WTC11 (cell line): ENCODE measurements at regions not wholly inside any gene's neighbourhood (a gene's known extent, or its start where the extent isn't known, plus 50 kb on each side); places are given as distances from the start of the nearest gene placed in this dataset.

Source experiments
- ATAC-seq: fragments of 200-7000 bp; cut with Tn5 transposase; 2 replicates; pipeline ENCODE4 v1.10.0; 2021; ENCODE audit warnings: mild to moderate bottlenecking, moderate library complexity
- CTCF ChIA-PET: fragments of 300-600 bp; sonication (Branson Sonifier 250); formaldehyde crosslinking; loops from one replicate; lab custom pipeline; 2021; ENCODE audit warnings: antibody characterized with exemption; lab: Charles Lee
- POLR2A ChIA-PET: fragments of 350-600 bp; sonication (Branson Sonifier 250); formaldehyde crosslinking; loops from one replicate; lab custom pipeline; 2021; ENCODE audit warnings: antibody characterized with exemption; lab: Charles Lee
- DNase-seq: peaks from one replicate; pipeline ENCODE4 v3.0.0; 2021; ENCODE audit warnings: low spot score
- H3K27ac Mint-ChIP-seq: 2 replicates; pipeline ENCODE4 v1.8.0; 2021; ENCODE audit warnings: mixed read lengths
- H3K27me3 Mint-ChIP-seq: 2 replicates; pipeline ENCODE4 v1.8.0; 2021; ENCODE audit warnings: low read depth, mild to moderate bottlenecking, moderate library complexity, mixed read lengths
- H3K36me3 Mint-ChIP-seq: 2 replicates; pipeline ENCODE4 v1.8.0; 2021; ENCODE audit warnings: mixed read lengths
- H3K4me1 Mint-ChIP-seq: 2 replicates; pipeline ENCODE4 v1.8.0; 2022; ENCODE audit warnings: mixed read lengths
- H3K4me3 Mint-ChIP-seq: 2 replicates; pipeline ENCODE4 v1.8.0; 2021; ENCODE audit warnings: mild to moderate bottlenecking, moderate library complexity, mixed read lengths
- H3K9me3 Mint-ChIP-seq: 2 replicates; pipeline ENCODE4 v1.8.0; 2021; ENCODE audit warnings: mixed read lengths
- CREB1 ChIP-seq: sonication (generic); formaldehyde crosslinking; IDR thresholded peaks from 2 replicates; pipeline ENCODE4 v1.8.0; 2023; ENCODE audit warnings: mild to moderate bottlenecking, missing genetic modification reagents
- FOXJ3 ChIP-seq: sonication (generic); formaldehyde crosslinking; IDR thresholded peaks from 2 replicates; pipeline ENCODE4 v1.9.0; 2021; ENCODE audit warnings: missing genetic modification reagents, mild to moderate bottlenecking, borderline replicate concordance
- FOXK1 ChIP-seq: sonication (generic); formaldehyde crosslinking; IDR thresholded peaks from 2 replicates; pipeline ENCODE4 v1.8.0; 2022; ENCODE audit warnings: mild to moderate bottlenecking, moderate library complexity, missing genetic modification reagents
- GRHL2 ChIP-seq: fragments of 250-450 bp; sonication (Bioruptor Pico); IDR thresholded peaks from 2 replicates; pipeline ENCODE4 v1.8.0; 2022; ENCODE audit warnings: mild to moderate bottlenecking, moderate library complexity; ENCODE audit not compliant: insufficient replicate concordance, severe bottlenecking
- JAZF1 ChIP-seq: fragments of 250-450 bp; sonication (Bioruptor Pico); IDR thresholded peaks from 2 replicates; pipeline ENCODE4 v1.9.0; 2021; ENCODE audit warnings: moderate library complexity, mild to moderate bottlenecking, inconsistent platforms
- OVOL2 ChIP-seq: fragments of 250-450 bp; sonication (Bioruptor Pico); IDR thresholded peaks from 2 replicates; pipeline ENCODE4 v1.9.0; 2021; ENCODE audit warnings: mild to moderate bottlenecking, borderline replicate concordance
- SMAD4 ChIP-seq: sonication (generic); formaldehyde crosslinking; IDR thresholded peaks from 2 replicates; pipeline ENCODE4 v1.8.0; 2022; ENCODE audit warnings: mild to moderate bottlenecking, missing genetic modification reagents
- ZBTB21 ChIP-seq: sonication (generic); formaldehyde crosslinking; IDR thresholded peaks from 2 replicates; pipeline ENCODE4 v1.8.1; 2023; ENCODE audit warnings: mild to moderate bottlenecking, missing genetic modification reagents, borderline replicate concordance
- ZNF121 ChIP-seq: sonication (generic); formaldehyde crosslinking; IDR thresholded peaks from 2 replicates; pipeline ENCODE4 v1.8.0; 2023; ENCODE audit warnings: missing genetic modification reagents
- ZNF263 ChIP-seq: sonication (generic); formaldehyde crosslinking; IDR thresholded peaks from 2 replicates; pipeline ENCODE4 v1.8.1; 2022; ENCODE audit warnings: low read depth, mild to moderate bottlenecking, moderate library complexity, missing genetic modification reagents
- ZNF317 ChIP-seq: sonication (generic); formaldehyde crosslinking; IDR thresholded peaks from 2 replicates; pipeline ENCODE4 v1.8.1; 2023; ENCODE audit warnings: low read depth, mild to moderate bottlenecking, moderate library complexity, missing genetic modification reagents, borderline replicate concordance
- ZNF416 ChIP-seq: fragments of 250-450 bp; sonication (Bioruptor Pico); IDR thresholded peaks from 2 replicates; pipeline ENCODE4 v1.9.0; 2021; ENCODE audit warnings: mild to moderate bottlenecking, inconsistent platforms
- TF ChIP-seq, protein P1 (sequence below): sonication (generic); formaldehyde crosslinking; IDR thresholded peaks from 2 replicates; pipeline ENCODE4 v1.8.1; 2022; ENCODE audit warnings: mild to moderate bottlenecking, missing genetic modification reagents, moderate library complexity, borderline replicate concordance
- TF ChIP-seq, protein P2 (sequence below): fragments of 250-450 bp; sonication (Bioruptor Pico); IDR thresholded peaks from 2 replicates; pipeline ENCODE4 v1.8.0; 2021; ENCODE audit warnings: mild to moderate bottlenecking
- TF ChIP-seq, protein P3 (sequence below): sonication (generic); formaldehyde crosslinking; IDR thresholded peaks from 2 replicates; pipeline ENCODE4 v1.8.1; 2022; ENCODE audit warnings: missing genetic modification reagents, borderline replicate concordance
- TF ChIP-seq, protein P4 (sequence below): sonication (generic); formaldehyde crosslinking; IDR thresholded peaks from 2 replicates; pipeline ENCODE4 v1.8.1; 2023; ENCODE audit warnings: mild to moderate bottlenecking, missing genetic modification reagents
- TF ChIP-seq, protein P5 (sequence below): sonication (generic); formaldehyde crosslinking; IDR thresholded peaks from 2 replicates; pipeline ENCODE4 v1.8.0; 2023; ENCODE audit warnings: missing genetic modification reagents
- TF ChIP-seq, protein P6 (sequence below): sonication (generic); formaldehyde crosslinking; IDR thresholded peaks from 2 replicates; pipeline ENCODE4 v1.8.1; 2022; ENCODE audit warnings: low read depth, missing genetic modification reagents, borderline replicate concordance

GRCh38 chr2:239747771-239748170 is 277.4 kb downstream of the NDUFA10 start (continued):
- TF ChIP-seq, protein P1, sequence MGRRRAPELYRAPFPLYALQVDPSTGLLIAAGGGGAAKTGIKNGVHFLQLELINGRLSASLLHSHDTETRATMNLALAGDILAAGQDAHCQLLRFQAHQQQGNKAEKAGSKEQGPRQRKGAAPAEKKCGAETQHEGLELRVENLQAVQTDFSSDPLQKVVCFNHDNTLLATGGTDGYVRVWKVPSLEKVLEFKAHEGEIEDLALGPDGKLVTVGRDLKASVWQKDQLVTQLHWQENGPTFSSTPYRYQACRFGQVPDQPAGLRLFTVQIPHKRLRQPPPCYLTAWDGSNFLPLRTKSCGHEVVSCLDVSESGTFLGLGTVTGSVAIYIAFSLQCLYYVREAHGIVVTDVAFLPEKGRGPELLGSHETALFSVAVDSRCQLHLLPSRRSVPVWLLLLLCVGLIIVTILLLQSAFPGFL, result no peak
- TF ChIP-seq SMAD4 (no peak), OVOL2 (CRISPR knock-in tag) (no peak), ZNF263 (CRISPR knock-in tag) (no peak), CREB1 (CRISPR knock-in tag) (no peak), ZNF416 (CRISPR knock-in tag) (no peak), ZNF317 (CRISPR knock-in tag) (no peak), GRHL2 (CRISPR knock-in tag) (no peak), ZNF121 (no peak), FOXK1 (no peak)
- TF ChIP-seq, all 79 proteins: peak for 0

- Mint-ChIP-seq H3K27ac (no peak overlapping the region), H3K9me3 (no peaks in the 10 kb centered on the region), H3K4me1 (no peaks in the 10 kb centered on the region), H3K36me3 (no peaks in the 10 kb centered on the region), H3K27me3 (no peaks in the 10 kb centered on the region), H3K4me3 (no peak overlapping the region)
- POLR2A ChIA-PET, result no interaction called here
- TF ChIP-seq FOXJ3, result no peak
- TF ChIP-seq, protein P2, sequence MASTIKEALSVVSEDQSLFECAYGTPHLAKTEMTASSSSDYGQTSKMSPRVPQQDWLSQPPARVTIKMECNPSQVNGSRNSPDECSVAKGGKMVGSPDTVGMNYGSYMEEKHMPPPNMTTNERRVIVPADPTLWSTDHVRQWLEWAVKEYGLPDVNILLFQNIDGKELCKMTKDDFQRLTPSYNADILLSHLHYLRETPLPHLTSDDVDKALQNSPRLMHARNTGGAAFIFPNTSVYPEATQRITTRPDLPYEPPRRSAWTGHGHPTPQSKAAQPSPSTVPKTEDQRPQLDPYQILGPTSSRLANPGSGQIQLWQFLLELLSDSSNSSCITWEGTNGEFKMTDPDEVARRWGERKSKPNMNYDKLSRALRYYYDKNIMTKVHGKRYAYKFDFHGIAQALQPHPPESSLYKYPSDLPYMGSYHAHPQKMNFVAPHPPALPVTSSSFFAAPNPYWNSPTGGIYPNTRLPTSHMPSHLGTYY (CRISPR knock-in tag), result no peak
- TF ChIP-seq JAZF1 (CRISPR knock-in tag), result no peak
- TF ChIP-seq, protein P3, sequence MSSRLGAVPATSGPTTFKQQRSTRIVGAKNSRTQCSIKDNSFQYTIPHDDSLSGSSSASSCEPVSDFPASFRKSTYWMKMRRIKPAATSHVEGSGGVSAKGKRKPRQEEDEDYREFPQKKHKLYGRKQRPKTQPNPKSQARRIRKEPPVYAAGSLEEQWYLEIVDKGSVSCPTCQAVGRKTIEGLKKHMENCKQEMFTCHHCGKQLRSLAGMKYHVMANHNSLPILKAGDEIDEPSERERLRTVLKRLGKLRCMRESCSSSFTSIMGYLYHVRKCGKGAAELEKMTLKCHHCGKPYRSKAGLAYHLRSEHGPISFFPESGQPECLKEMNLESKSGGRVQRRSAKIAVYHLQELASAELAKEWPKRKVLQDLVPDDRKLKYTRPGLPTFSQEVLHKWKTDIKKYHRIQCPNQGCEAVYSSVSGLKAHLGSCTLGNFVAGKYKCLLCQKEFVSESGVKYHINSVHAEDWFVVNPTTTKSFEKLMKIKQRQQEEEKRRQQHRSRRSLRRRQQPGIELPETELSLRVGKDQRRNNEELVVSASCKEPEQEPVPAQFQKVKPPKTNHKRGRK (CRISPR knock-in tag), result no peak
- TF ChIP-seq, protein P4, sequence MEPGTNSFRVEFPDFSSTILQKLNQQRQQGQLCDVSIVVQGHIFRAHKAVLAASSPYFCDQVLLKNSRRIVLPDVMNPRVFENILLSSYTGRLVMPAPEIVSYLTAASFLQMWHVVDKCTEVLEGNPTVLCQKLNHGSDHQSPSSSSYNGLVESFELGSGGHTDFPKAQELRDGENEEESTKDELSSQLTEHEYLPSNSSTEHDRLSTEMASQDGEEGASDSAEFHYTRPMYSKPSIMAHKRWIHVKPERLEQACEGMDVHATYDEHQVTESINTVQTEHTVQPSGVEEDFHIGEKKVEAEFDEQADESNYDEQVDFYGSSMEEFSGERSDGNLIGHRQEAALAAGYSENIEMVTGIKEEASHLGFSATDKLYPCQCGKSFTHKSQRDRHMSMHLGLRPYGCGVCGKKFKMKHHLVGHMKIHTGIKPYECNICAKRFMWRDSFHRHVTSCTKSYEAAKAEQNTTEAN (CRISPR knock-in tag), result no peak
- TF ChIP-seq OVOL2 (CRISPR knock-in tag), result no peak
- TF ChIP-seq, protein P5, sequence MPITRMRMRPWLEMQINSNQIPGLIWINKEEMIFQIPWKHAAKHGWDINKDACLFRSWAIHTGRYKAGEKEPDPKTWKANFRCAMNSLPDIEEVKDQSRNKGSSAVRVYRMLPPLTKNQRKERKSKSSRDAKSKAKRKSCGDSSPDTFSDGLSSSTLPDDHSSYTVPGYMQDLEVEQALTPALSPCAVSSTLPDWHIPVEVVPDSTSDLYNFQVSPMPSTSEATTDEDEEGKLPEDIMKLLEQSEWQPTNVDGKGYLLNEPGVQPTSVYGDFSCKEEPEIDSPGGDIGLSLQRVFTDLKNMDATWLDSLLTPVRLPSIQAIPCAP (CRISPR knock-in tag), result no peak
- no peak for TF ChIP-seq SMAD4
- TF ChIP-seq, protein P6, sequence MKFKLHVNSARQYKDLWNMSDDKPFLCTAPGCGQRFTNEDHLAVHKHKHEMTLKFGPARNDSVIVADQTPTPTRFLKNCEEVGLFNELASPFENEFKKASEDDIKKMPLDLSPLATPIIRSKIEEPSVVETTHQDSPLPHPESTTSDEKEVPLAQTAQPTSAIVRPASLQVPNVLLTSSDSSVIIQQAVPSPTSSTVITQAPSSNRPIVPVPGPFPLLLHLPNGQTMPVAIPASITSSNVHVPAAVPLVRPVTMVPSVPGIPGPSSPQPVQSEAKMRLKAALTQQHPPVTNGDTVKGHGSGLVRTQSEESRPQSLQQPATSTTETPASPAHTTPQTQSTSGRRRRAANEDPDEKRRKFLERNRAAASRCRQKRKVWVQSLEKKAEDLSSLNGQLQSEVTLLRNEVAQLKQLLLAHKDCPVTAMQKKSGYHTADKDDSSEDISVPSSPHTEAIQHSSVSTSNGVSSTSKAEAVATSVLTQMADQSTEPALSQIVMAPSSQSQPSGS (CRISPR knock-in tag), result no peak
- no peak for TF ChIP-seq ZBTB21 (CRISPR knock-in tag)
- no peak for ATAC-seq
- CTCF ChIA-PET, result no interaction called here
- DNase-seq, result no peak
These were observed 277.9 kb downstream of the NDUFA10 start for GRCh38 chr2:239747274-239747673.
